OCI-LY1 (cell line): ENCODE measurements at regions not wholly inside any gene's neighbourhood (a gene's known extent, or its start where the extent isn't known, plus 50 kb on each side); places are given as distances from the start of the nearest gene placed in this dataset.

Source experiments
- EZH2 ChIP-seq: fragments of 200-600 bp; sonication (generic), shearing (Covaris generic); IDR thresholded peaks from 2 replicates; pipeline ENCODE4 v1.8.0; 2017; ENCODE audit warnings: borderline replicate concordance, mixed run types, mild to moderate bottlenecking, antibody characterized with exemption, low read length, moderate library complexity, mixed read lengths
- TF ChIP-seq, protein P1 (sequence below): fragments of 200-600 bp; sonication (generic), shearing (Covaris generic); IDR thresholded peaks from 2 replicates; pipeline ENCODE4 v1.5.1; 2017; ENCODE audit warnings: mild to moderate bottlenecking, antibody characterized with exemption, low read length, moderate library complexity, mixed read lengths

DNA sequence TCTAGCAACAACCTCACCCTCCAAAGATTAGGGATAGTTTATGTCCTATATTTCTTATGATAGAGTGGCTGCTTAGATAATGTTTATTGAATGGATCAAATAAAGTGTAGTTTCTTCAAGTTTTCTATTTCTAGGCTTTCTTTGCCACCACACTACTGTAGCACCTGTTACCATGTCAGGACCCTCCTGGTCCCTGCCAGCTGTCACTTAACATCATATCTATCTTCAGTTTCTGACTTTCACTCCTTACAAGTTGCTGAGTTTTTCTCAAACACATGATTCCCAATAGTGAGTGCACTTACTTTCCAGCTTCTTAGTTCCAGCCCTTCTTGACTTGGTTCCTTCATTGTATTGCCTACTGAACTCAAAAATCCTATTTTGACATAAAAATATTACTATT lies 593.9 kb upstream of the PITX2 start:
- TF ChIP-seq, protein P1, sequence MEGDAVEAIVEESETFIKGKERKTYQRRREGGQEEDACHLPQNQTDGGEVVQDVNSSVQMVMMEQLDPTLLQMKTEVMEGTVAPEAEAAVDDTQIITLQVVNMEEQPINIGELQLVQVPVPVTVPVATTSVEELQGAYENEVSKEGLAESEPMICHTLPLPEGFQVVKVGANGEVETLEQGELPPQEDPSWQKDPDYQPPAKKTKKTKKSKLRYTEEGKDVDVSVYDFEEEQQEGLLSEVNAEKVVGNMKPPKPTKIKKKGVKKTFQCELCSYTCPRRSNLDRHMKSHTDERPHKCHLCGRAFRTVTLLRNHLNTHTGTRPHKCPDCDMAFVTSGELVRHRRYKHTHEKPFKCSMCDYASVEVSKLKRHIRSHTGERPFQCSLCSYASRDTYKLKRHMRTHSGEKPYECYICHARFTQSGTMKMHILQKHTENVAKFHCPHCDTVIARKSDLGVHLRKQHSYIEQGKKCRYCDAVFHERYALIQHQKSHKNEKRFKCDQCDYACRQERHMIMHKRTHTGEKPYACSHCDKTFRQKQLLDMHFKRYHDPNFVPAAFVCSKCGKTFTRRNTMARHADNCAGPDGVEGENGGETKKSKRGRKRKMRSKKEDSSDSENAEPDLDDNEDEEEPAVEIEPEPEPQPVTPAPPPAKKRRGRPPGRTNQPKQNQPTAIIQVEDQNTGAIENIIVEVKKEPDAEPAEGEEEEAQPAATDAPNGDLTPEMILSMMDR, result no peak
- TF ChIP-seq EZH2, result no peak
